ENCODE measurements at regions not wholly inside any gene's neighbourhood (a gene's known extent, or its start where the extent isn't known, plus 50 kb on each side); places are given as distances from the start of the nearest gene placed in this dataset.

DNA sequence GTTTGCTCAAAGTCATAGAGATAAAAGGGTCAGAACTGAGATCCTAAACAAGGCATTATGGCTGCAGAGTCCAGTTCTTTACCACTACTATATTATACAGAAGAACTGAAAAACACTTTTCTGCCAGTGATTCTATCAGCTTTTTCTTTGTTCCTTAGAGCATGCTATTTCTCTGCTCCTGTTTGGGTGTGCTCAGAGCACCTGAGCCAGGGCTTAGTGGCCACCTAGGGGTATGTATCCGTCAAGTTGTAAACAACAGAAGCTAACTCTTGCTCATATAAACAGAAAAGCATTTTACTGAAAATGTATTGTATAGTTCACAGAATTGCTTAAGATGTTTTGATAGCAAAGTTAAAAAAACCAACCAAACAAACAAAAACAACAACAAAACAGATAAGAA, 470.8 kb downstream of the SLC16A7 start:
- H3K4me3 Mint-ChIP-seq: no peak overlapping the region
- H3K9me3 Mint-ChIP-seq: no peaks in the 10 kb centered on the region
- no peaks in the 10 kb centered on the region for H3K27me3 Mint-ChIP-seq
- TF ChIP-seq CTCF (conservative IDR thresholded peaks at IDR 0.05): no peak
- no peak overlapping the region for H3K27ac Mint-ChIP-seq
- H3K4me1 Mint-ChIP-seq (ENCODE audit: unreplicated experiment): no peaks in the 10 kb centered on the region
- no peaks in the 10 kb centered on the region for H3K36me3 Mint-ChIP-seq
- DNase-seq (ENCODE audit: extremely low spot score, unreplicated experiment): no peak

- no peak for DNase-seq (ENCODE audit: extremely low spot score, unreplicated experiment)
- no peak overlapping the region for H3K27ac Mint-ChIP-seq
- no peaks in the 10 kb centered on the region for H3K27me3 Mint-ChIP-seq
- H3K36me3 Mint-ChIP-seq: no peaks in the 10 kb centered on the region
- no peaks in the 10 kb centered on the region for H3K9me3 Mint-ChIP-seq
- H3K4me3 Mint-ChIP-seq: no peak overlapping the region
- no peaks in the 10 kb centered on the region for H3K4me1 Mint-ChIP-seq (ENCODE audit: unreplicated experiment)
- no peak for TF ChIP-seq CTCF (conservative IDR thresholded peaks at IDR 0.05)
Measured at GRCh38 chr12:60070552-60070951, 474.7 kb downstream of the SLC16A7 start.

DNA sequence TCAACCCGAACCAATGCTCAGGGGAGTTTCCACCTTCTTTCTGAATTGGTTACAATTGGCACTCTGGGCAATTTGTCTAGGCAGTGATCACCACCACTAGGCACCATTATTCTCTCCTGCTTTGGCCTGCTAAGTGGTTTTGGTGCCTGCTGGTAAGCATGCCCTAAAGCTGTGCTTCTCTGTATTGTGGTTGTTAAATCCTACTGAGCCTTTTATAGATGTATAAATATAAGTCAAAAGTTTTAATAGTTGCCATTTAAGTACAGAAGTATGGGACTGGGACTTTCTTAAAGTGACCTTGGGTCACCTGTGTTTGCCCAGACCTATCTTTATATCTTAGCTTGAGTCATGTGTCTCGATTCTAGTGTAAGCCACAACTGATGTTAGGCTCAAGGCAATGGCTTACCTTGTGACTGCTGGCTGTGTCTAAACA, 475.9 kb downstream of the SLC16A7 start:
- DNase-seq (ENCODE audit: extremely low spot score, unreplicated experiment): no peak
- no peaks in the 10 kb centered on the region for H3K4me1 Mint-ChIP-seq (ENCODE audit: unreplicated experiment)
- H3K27me3 Mint-ChIP-seq: no peaks in the 10 kb centered on the region
- no peaks in the 10 kb centered on the region for H3K9me3 Mint-ChIP-seq
- TF ChIP-seq CTCF (conservative IDR thresholded peaks at IDR 0.05): no peak
- no peaks in the 10 kb centered on the region for H3K36me3 Mint-ChIP-seq
- no peak overlapping the region for H3K4me3 Mint-ChIP-seq
- no peak overlapping the region for H3K27ac Mint-ChIP-seq

DNA sequence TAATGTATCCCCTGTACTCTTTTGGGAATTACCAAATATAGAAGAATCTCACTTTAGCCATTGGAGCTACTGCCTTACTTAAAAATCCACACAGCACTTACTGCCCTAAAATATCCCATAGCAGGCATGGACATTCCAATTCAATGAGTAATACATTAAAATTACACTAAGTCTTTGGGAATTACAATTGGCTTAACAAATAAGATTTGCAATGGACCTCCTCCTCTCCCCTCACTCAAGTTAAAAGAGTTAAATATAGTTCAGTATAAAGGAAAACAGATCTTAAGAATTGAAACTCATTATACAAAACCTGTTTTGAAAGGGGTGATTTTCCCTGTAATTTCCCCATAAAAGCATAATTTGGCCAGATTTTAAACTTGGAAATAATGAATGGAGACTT, 477.1 kb downstream of the SLC16A7 start:
- no peaks in the 10 kb centered on the region for H3K4me1 Mint-ChIP-seq (ENCODE audit: unreplicated experiment)
- no peaks in the 10 kb centered on the region for H3K36me3 Mint-ChIP-seq
- TF ChIP-seq CTCF (conservative IDR thresholded peaks at IDR 0.05): no peak
- no peak overlapping the region for H3K4me3 Mint-ChIP-seq
- no peak for DNase-seq (ENCODE audit: extremely low spot score, unreplicated experiment)
- H3K27ac Mint-ChIP-seq: no peak overlapping the region
- no peaks in the 10 kb centered on the region for H3K9me3 Mint-ChIP-seq
- H3K27me3 Mint-ChIP-seq: no peaks in the 10 kb centered on the region

DNA sequence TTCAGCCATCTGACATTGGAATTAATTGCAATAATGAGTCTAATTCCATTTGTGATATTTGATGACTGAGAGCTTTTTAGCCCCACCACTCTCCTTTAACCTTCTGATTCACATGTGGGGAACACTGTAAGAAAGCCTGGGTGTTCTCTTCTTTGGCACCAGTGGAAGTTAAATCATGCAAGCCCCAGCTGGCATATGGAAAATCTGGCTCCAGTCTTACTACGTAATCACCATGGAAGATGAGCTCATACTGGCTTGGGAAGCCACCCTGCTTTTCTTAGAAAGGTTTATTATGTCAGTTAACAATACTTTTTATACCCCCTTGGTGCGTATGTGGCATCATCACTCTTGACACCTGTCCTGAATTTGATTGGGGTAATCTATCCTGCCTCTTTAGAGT, 479.3 kb downstream of the SLC16A7 start:
- TF ChIP-seq CTCF (conservative IDR thresholded peaks at IDR 0.05): no peak
- no peaks in the 10 kb centered on the region for H3K27me3 Mint-ChIP-seq
- no peak overlapping the region for H3K4me3 Mint-ChIP-seq

GRCh38 chr12:60078026-60078425, 482.2 kb downstream of the SLC16A7 start:
- no peak for DNase-seq (ENCODE audit: extremely low spot score, unreplicated experiment)
- no peak overlapping the region for H3K4me3 Mint-ChIP-seq
- no peaks in the 10 kb centered on the region for H3K9me3 Mint-ChIP-seq
- no peaks in the 10 kb centered on the region for H3K36me3 Mint-ChIP-seq
- H3K27me3 Mint-ChIP-seq: no peaks in the 10 kb centered on the region
- no peak overlapping the region for H3K27ac Mint-ChIP-seq
- no peak for TF ChIP-seq CTCF (conservative IDR thresholded peaks at IDR 0.05)
- H3K4me1 Mint-ChIP-seq (ENCODE audit: unreplicated experiment): no peaks in the 10 kb centered on the region

More for the DNA sequence above, 479.3 kb downstream of the SLC16A7 start:
- Mint-ChIP-seq H3K27ac (no peak overlapping the region), H3K9me3 (no peaks in the 10 kb centered on the region), H3K4me1 (ENCODE audit: unreplicated experiment) (no peaks in the 10 kb centered on the region), H3K36me3 (no peaks in the 10 kb centered on the region)
- no peak for DNase-seq (ENCODE audit: extremely low spot score, unreplicated experiment)
